ENCODE measurements at regions not wholly inside any gene's neighbourhood (a gene's known extent, or its start where the extent isn't known, plus 50 kb on each side); places are given as distances from the start of the nearest gene placed in this dataset.

GRCh38 chrX:1002611-1003010 lies 209.8 kb downstream of the CRLF2 start:
- peaks cover 0 to 7% (median 4%) of the 10 kb centered on the region in 4 experiments; a peak in 4 of 7 replicates for H3K4me1 ChIP-seq (replicated peaks in 1 of 4; ENCODE audit: control insufficient read depth in 3 of 4, insufficient read depth in 4 of 4, low read length in 3 of 4)
- ChIA-PET POLR2A (ENCODE audit: partially characterized antibody) (no interaction called here), CTCF (ENCODE audit: partially characterized antibody) (no interaction called here)
- H2BK15ac ChIP-seq (ENCODE audit: low read length) = no peak overlapping the region
- no peak overlapping the region for H3K56ac ChIP-seq (replicated peaks; ENCODE audit: insufficient read length, low read depth, low read length)
- H3K4me2 ChIP-seq (ENCODE audit: insufficient read depth in 1 of 2, low read depth in 2 of 2, low read length in 2 of 2) = no peak overlapping the region
- no peak overlapping the region for H3K4me3 ChIP-seq (ENCODE audit: extremely low read depth in 1 of 4, insufficient read depth in 2 of 4, low read depth in 3 of 4, low read length in 4 of 4)
- H2BK12ac ChIP-seq (ENCODE audit: low read depth, low read length) = no peak overlapping the region
- no peak overlapping the region for H2BK20ac ChIP-seq (ENCODE audit: low read length)
- no peaks in the 10 kb centered on the region for H3K79me2 ChIP-seq (ENCODE audit: control insufficient read depth in 1 of 2, insufficient read depth in 2 of 2, low read length in 2 of 2)
- H3K9me3 ChIP-seq (ENCODE audit: insufficient read depth in 2 of 2, low read depth in 1 of 2, low read length in 1 of 2) = no peaks in the 10 kb centered on the region
- no peaks in the 10 kb centered on the region; a peak in 2 of 8 replicates for H3K36me3 ChIP-seq (ENCODE audit: control insufficient read depth in 2 of 4, insufficient read depth in 4 of 4, low read length in 3 of 4)
- DNase-seq (ENCODE audit: low read depth in 1 of 2, low spot score in 2 of 2) = no peak
- H3K79me1 ChIP-seq (ENCODE audit: low read depth, low read length) = no peaks in the 10 kb centered on the region
- H3K23ac ChIP-seq (ENCODE audit: insufficient read length) = no peak overlapping the region
- no peak overlapping the region for H4K5ac ChIP-seq (ENCODE audit: insufficient read length, low read depth, low read length)
- no peak for TF ChIP-seq RFX5 (IDR thresholded peaks at IDR 0.05; ENCODE audit: borderline replicate concordance, low read depth, low read length)
- H4K20me1 ChIP-seq (replicated peaks in 1 of 2; ENCODE audit: control insufficient read depth in 1 of 2, insufficient read depth in 2 of 2, low read length in 2 of 2) = no peaks in the 10 kb centered on the region
- no peak overlapping the region for H3K4ac ChIP-seq (replicated peaks; ENCODE audit: insufficient read length, low read depth, low read length)
- no peaks in the 10 kb centered on the region for H3K23me2 ChIP-seq (ENCODE audit: low read depth, low read length)
- FAIRE-seq = no peak
- H3K27me3 ChIP-seq (replicated peaks in 1 of 4; ENCODE audit: control insufficient read depth in 3 of 4, extremely low read depth in 1 of 4, insufficient read depth in 3 of 4, low read length in 3 of 4) = no peaks in the 10 kb centered on the region
- H4K8ac ChIP-seq (ENCODE audit: extremely low read depth, insufficient read depth, low read length) = no peak overlapping the region
- H2BK120ac ChIP-seq (replicated peaks; ENCODE audit: low read depth, low read length) = no peak overlapping the region
- no peak overlapping the region for H3K14ac ChIP-seq (ENCODE audit: insufficient read length)
- no peak overlapping the region for H4K91ac ChIP-seq (replicated peaks; ENCODE audit: insufficient read length, low read length)
- no peak overlapping the region for H3K9ac ChIP-seq (replicated peaks in 1 of 4; ENCODE audit: extremely low read depth in 1 of 4, low read depth in 3 of 4, low read length in 3 of 4)
- 94% methylated on average over 23 of the region's 23 CpGs; no CpG with 5 or more reads in 1 of the 2 experiments for WGBS, 2 experiments (ENCODE audit: extremely low coverage in 1 of 2, insufficient coverage in 1 of 2, insufficient read length in 1 of 2, insufficient replicate concordance in 2 of 2, low coverage in 1 of 2, low lambda C conversion rate in 2 of 2, missing lambda C conversion rate in 1 of 2)
- no peak overlapping the region for H3K18ac ChIP-seq (ENCODE audit: extremely low read depth, low read length)
- H2AFZ ChIP-seq (ENCODE audit: low read length) = no peak overlapping the region
- no peak overlapping the region for H3K27ac ChIP-seq (ENCODE audit: low read depth, low read length)
- no peak overlapping the region for H2AK5ac ChIP-seq (ENCODE audit: low read depth, low read length)
- no peak overlapping the region for H2BK5ac ChIP-seq (ENCODE audit: low read depth, low read length)

Data from H1 (cell line).